Heart left ventricle (tissue), 16 donors: ENCODE measurements at regions not wholly inside any gene's neighbourhood (a gene's known extent, or its start where the extent isn't known, plus 50 kb on each side); places are given as distances from the start of the nearest gene placed in this dataset.
"Not testable (repeated sequence)": the region's sequence is repeated elsewhere in the genome, so short reads cannot be mapped to it uniquely, and the experiment has no call there.

ENCODE experiments used
- ATAC-seq, 4 donors: fragments of 200-7000 bp; cut with Tn5 transposase; one replicate each; pipeline ENCODE4 v1.9.1; 2020 to 2022; ENCODE audit warnings: moderate library complexity in 4 of 4, mild to moderate bottlenecking in 3 of 4, moderate number of reproducible peaks in 1 of 4
- DNase-seq, 5 donors: peaks; one replicate each; pipeline ENCODE4 v3.0.0-alpha.2; 2020
- H3K27ac ChIP-seq, 12 donors: fragments of 200-600 bp; sonication (generic) in 4 of 12; one replicate each; pipeline versions ENCODE4 v1.5.0 to v1.8.0; 2016 to 2022; ENCODE audit warnings: mild to moderate bottlenecking in 2 of 12
- H3K27me3 ChIP-seq, 9 donors: fragments of 200-600 bp; sonication (generic) in 2 of 9; one replicate each; pipeline versions ENCODE4 v1.5.1 to v1.8.0; 2016 to 2022; ENCODE audit warnings: mild to moderate bottlenecking in 3 of 9
- H3K36me3 ChIP-seq, 9 donors: fragments of 200-600 bp; sonication (generic) in 2 of 9; one replicate each; pipeline versions ENCODE4 v1.5.0 to v1.8.0; 2018 to 2022; ENCODE audit warnings: mild to moderate bottlenecking in 2 of 9
- H3K4me1 ChIP-seq, 12 donors: fragments of 200-600 bp; sonication (generic) in 4 of 12; one replicate each; pipeline versions ENCODE4 v1.5.0 to v1.8.0; 2016 to 2022; ENCODE audit warnings: mild to moderate bottlenecking in 3 of 12
- H3K4me3 ChIP-seq, 12 donors: fragments of 200-600 bp; sonication (generic) in 4 of 12; one replicate each; pipeline versions ENCODE4 v1.5.0 to v1.8.0; 2017 to 2022; ENCODE audit warnings: mild to moderate bottlenecking in 9 of 12, moderate library complexity in 4 of 12
- H3K9me3 ChIP-seq, 12 donors: fragments of 200-600 bp; sonication (generic) in 4 of 12; one replicate each; pipeline versions ENCODE4 v1.5.0 to v1.8.0; 2016 to 2022; ENCODE audit warnings: mild to moderate bottlenecking in 1 of 12
- POLR2A ChIP-seq, 2 donors: fragments of 450-650 bp; IDR thresholded peaks; one replicate each; pipeline ENCODE4 v1.6.1; 2017; ENCODE audit warnings: antibody characterized with exemption in 2 of 2, mild to moderate bottlenecking in 2 of 2, moderate library complexity in 2 of 2
- WGBS, 4 donors: extraction: QIAGEN DNeasy Blood & Tissue Kit in 2 of 4; methylation state at CpG; one replicate each; pipeline versions ENCODE4 v1.1.5 to v1.1.7; 2013 to 2018; 5-methylcytosine and 5-hydroxymethylcytosine counted together
- intact Hi-C, 10 donors: fragments of 100-400 bp; cut with DNase I; formaldehyde crosslinking; loops; one replicate each; pipeline versions ENCODE4 v1.11.1 to v1.14.2; 2022
- TF ChIP-seq, protein P1 (sequence below), 12 donors: fragments of 200-600 bp; sonication (generic) in 4 of 12; IDR thresholded peaks; one replicate each; pipeline versions ENCODE4 v1.5.0 to v1.8.0; 2018 to 2022; ENCODE audit warnings: antibody characterized with exemption in 12 of 12, mild to moderate bottlenecking in 5 of 12
- donor health status: ischemic (EF 13 %, LVEDD 7.1; RV severe dilation, severe dysfunction).
- donor health status: healthy with polysubstance abuse.
- donor health status: DM: no; HTN: yes; CAD: no.
- donor health status: DM: no; HTN: no; CAD: no.
- donor health status: ischemic (EF 25% LVEDD 6.9; RV normal size, moderate dysfunction).
- donor health status: ischemic (EF 25% LVEDD 5.7; RV mildly dilated, moderate dysfunction).
- donor health status: healthy.
- donor health status: DM: yes; HTN: yes; CAD: no.
- donor health status: ischemic (EF 35%, LVEDD 5.7; RV mildly dilated, moderate dysfunction).
- donor health status: nonischemic (EF 11% LVEDD 7.7; RV severe dilation, severe dysfunction).
- donor health status: DM: yes; HTN: yes; CAD: no.
- donor health status: PGD.
- donor health status: ischemic (EF 29% LVEDD 5.4; RV normal size, mild dysfunction).
- donor health status: nonischemic (EF 23%, LVEDD 6.1; RV moderate dilation, normal function).

- Histone ChIP-seq H3K4me1 (no peaks in the 10 kb centered on the region), H3K4me3 (no peak overlapping the region), H3K27me3 (no peaks in the 10 kb centered on the region), H3K27ac (no peak overlapping the region), H3K9me3 (peaks cover 0 to 21% (median 2%) of the 10 kb centered on the region in 12 donors), H3K36me3 (no peaks in the 10 kb centered on the region)
- DNase-seq = no peak
- ATAC-seq = no peak
- WGBS, 4 donors = 62 to 75% (median 66%) methylated on average over 2 of the region's 2 CpGs
- TF ChIP-seq POLR2A (IDR thresholded peaks at IDR 0.05) = no peak
- TF ChIP-seq, protein P1, sequence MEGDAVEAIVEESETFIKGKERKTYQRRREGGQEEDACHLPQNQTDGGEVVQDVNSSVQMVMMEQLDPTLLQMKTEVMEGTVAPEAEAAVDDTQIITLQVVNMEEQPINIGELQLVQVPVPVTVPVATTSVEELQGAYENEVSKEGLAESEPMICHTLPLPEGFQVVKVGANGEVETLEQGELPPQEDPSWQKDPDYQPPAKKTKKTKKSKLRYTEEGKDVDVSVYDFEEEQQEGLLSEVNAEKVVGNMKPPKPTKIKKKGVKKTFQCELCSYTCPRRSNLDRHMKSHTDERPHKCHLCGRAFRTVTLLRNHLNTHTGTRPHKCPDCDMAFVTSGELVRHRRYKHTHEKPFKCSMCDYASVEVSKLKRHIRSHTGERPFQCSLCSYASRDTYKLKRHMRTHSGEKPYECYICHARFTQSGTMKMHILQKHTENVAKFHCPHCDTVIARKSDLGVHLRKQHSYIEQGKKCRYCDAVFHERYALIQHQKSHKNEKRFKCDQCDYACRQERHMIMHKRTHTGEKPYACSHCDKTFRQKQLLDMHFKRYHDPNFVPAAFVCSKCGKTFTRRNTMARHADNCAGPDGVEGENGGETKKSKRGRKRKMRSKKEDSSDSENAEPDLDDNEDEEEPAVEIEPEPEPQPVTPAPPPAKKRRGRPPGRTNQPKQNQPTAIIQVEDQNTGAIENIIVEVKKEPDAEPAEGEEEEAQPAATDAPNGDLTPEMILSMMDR (IDR thresholded peaks at IDR 0.05) = no peak
- intact Hi-C loops = no loop called here
These were observed 205.1 kb upstream of the SRD5A2 start for GRCh38 chr2:31785876-31786275.

- no peaks in the 10 kb centered on the region for H3K27me3 ChIP-seq
- intact Hi-C loops = no loop called here
- H3K4me1 ChIP-seq = no peaks in the 10 kb centered on the region
- H3K36me3 ChIP-seq = no peaks in the 10 kb centered on the region
- no peak overlapping the region for H3K27ac ChIP-seq
- TF ChIP-seq POLR2A (IDR thresholded peaks at IDR 0.05) = no peak
- TF ChIP-seq, protein P1 (IDR thresholded peaks at IDR 0.05) = no peak
- DNase-seq = no peak
- no peak for ATAC-seq
- no peak overlapping the region for H3K4me3 ChIP-seq
- peaks cover 0 to 31% (median 2%) of the 10 kb centered on the region in 12 donors for H3K9me3 ChIP-seq
These were observed 204.1 kb upstream of the SRD5A2 start for GRCh38 chr2:31784868-31785267.

DNA sequence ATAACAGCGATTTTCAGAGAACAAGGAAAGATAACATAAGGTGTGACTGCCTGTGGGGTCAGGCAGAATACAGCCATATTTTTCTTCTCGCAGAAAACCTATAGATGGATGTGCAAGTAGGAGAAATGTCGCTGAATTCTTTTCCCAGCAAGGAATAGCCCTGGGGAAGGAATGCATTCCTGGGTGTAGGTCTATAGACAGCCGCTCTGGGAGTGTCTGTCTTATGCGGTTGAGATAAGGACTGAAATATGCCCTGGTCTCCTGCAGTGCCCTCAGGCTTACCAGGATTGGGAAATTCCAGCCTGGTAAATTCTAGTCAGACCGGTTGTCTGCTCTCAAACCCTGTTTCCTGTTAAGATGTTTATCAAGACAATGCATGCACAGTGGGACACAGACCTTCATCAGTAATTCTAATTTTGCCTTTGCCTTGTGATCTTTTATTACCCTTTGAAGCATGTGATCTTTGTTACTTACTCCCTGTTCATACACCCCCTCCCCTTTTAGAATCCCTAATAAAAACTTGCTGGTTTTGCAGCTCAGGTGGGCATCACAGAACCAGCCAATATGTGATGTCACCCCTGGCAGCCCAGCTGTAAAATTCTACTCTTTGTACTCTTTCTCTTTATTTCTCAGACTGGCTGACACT lies 202.8 kb upstream of the SRD5A2 start:
- intact Hi-C loops, H3K4me3 ChIP-seq, ATAC-seq, H3K4me1 ChIP-seq, H3K27me3 ChIP-seq, H3K27ac ChIP-seq, H3K36me3 ChIP-seq, DNase-seq: not testable (repeated sequence)
- WGBS, 4 donors = 65 to 77% (median 75%) methylated on average over 6 of the region's 6 CpGs
- H3K9me3 ChIP-seq = peaks cover 0 to 32% (median 2%) of the 10 kb centered on the region in 12 donors

DNA sequence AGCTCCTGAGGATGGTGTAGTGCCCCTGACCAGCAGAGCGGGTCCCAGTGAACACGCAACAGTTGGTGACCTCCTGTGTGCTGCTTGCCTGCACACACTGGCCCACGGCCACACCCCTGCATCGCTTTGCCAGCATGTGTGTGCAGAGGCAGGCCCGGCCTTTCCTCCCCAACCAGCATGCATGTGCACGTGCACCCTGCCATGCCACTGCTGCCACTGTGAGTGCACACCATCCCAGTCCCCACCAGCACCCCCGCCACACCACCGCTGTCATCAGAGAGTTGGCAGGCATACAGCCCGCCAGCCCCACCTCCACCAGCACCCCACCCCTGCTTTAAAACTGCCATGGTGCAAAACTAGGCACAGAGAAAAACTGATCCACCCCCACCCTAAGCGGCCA lies 197.4 kb upstream of the SRD5A2 start:
- intact Hi-C loops = no loop called here
- 76 to 83% (median 80%) methylated on average over 10 of the region's 10 CpGs for WGBS, 4 donors
- no peak for DNase-seq
- no peak for ATAC-seq
- Histone ChIP-seq H3K27me3 (no peaks in the 10 kb centered on the region), H3K4me3 (no peak overlapping the region), H3K36me3 (no peaks in the 10 kb centered on the region), H3K4me1 (no peaks in the 10 kb centered on the region), H3K9me3 (peaks cover 0 to 27% (median 0%) of the 10 kb centered on the region in 12 donors), H3K27ac (no peak overlapping the region)
- no peak for TF ChIP-seq POLR2A (IDR thresholded peaks at IDR 0.05)
- TF ChIP-seq, protein P1 (IDR thresholded peaks at IDR 0.05) = no peak

GRCh38 chr2:31770741-31771140 lies 190.0 kb upstream of the SRD5A2 start:
- no peak overlapping the region for H3K27ac ChIP-seq
- ATAC-seq (no peak), DNase-seq (no peak)
- no peak overlapping the region for H3K4me3 ChIP-seq
- H3K4me1 ChIP-seq = no peaks in the 10 kb centered on the region
- no peaks in the 10 kb centered on the region for H3K36me3 ChIP-seq
- TF ChIP-seq POLR2A (IDR thresholded peaks at IDR 0.05) = no peak
- TF ChIP-seq, protein P1 (IDR thresholded peaks at IDR 0.05) = no peak
- intact Hi-C loops = no loop called here
- 81 to 84% (median 83%) methylated on average over 2 of the region's 2 CpGs for WGBS, 4 donors
- no peaks in the 10 kb centered on the region for H3K27me3 ChIP-seq
- H3K9me3 ChIP-seq = no peaks in the 10 kb centered on the region
